DND-41 (cell line): ENCODE measurements at regions not wholly inside any gene's neighbourhood (a gene's known extent, or its start where the extent isn't known, plus 50 kb on each side); places are given as distances from the start of the nearest gene placed in this dataset.

ENCODE experiments used
- CTCF ChIP-seq: IDR thresholded peaks from 2 replicates; pipeline ENCODE4 v1.5.1; 2012; ENCODE audit warnings: borderline replicate concordance, low read length, moderate library complexity, mild to moderate bottlenecking; ENCODE audit not compliant: poor library complexity, severe bottlenecking; ENCODE audit errors: extremely low read depth
- EZH2 ChIP-seq: IDR thresholded peaks from 3 replicates; pipeline ENCODE4 v1.6.1; 2012; ENCODE audit warnings: borderline replicate concordance, low read depth, mild to moderate bottlenecking, moderate library complexity, low read length, inconsistent platforms; ENCODE audit not compliant: severe bottlenecking

- TF ChIP-seq CTCF, result no peak
- no peak for TF ChIP-seq EZH2
These were observed 70.1 kb upstream of the RPS6KA2 start for GRCh38 chr6:166697113-166697512.
